ENCODE measurements at regions not wholly inside any gene's neighbourhood (a gene's known extent, or its start where the extent isn't known, plus 50 kb on each side); places are given as distances from the start of the nearest gene placed in this dataset.

DNA sequence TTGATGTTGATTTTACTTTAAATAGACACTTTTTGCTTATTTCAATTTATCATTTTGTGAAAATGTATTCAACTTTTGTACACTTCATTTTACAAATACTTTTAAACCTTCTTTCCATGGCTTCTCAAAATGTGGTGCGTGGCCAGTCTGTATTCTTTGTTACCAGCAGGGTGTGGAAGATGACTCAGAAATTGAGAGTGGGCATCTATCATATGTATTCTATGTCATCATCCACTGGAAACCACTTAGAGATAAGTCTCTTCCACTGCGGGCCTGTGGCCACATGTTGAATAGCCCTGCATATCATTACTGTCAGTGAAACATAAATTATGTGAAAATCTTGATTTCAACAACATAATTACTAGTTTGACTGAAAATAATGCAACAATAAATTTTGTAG is 52.6 kb upstream of the MC3R start:
- no peak overlapping the region for H3K27ac Mint-ChIP-seq
- Histone ChIP-seq H3K4me2 (replicated peaks; ENCODE audit: extremely low read depth, low read length, poor library complexity, severe bottlenecking) (no peak overlapping the region), H3K4me3 (replicated peaks in 1 of 3; ENCODE audit: low read depth in 2 of 3, low read length in 3 of 3) (no peak overlapping the region), H3K27me3 (ENCODE audit: control insufficient read depth in 2 of 2, insufficient read depth in 2 of 2, low read length in 2 of 2) (no peaks in the 10 kb centered on the region), H2AFZ (ENCODE audit: insufficient read depth, low read depth, low read length, poor library complexity, severe bottlenecking) (no peak overlapping the region), H3K36me3 (replicated peaks in 1 of 2; ENCODE audit: control insufficient read depth in 1 of 2, insufficient read depth in 2 of 2, low read length in 2 of 2) (no peaks in the 10 kb centered on the region), H3K4me1 (ENCODE audit: control insufficient read depth in 1 of 2, insufficient read depth in 2 of 2, low read length in 2 of 2) (no peaks in the 10 kb centered on the region), H3K9ac (ENCODE audit: insufficient read depth, low read length, poor library complexity, severe bottlenecking) (no peak overlapping the region), H4K20me1 (ENCODE audit: insufficient read depth, low read length) (no peaks in the 10 kb centered on the region), H3K79me2 (ENCODE audit: insufficient read depth, low read length) (no peaks in the 10 kb centered on the region), H3K27ac (ENCODE audit: low read depth in 1 of 2, low read length in 2 of 2) (no peak overlapping the region), H3K9me3 (replicated peaks in 1 of 2; ENCODE audit: control insufficient read depth in 1 of 2, insufficient read depth in 1 of 2, low read length in 2 of 2) (peaks cover 18 to 21% of the 10 kb centered on the region in 2 donors)
- no CpG with 5 or more reads among the region's 2 CpGs for WGBS (ENCODE audit: insufficient coverage)
- no peak for DNase-seq
- H3K4me1 Mint-ChIP-seq, result no peaks in the 10 kb centered on the region
- H3K36me3 Mint-ChIP-seq, result no peaks in the 10 kb centered on the region
- H3K4me3 Mint-ChIP-seq, result no peak overlapping the region
- H3K9me3 Mint-ChIP-seq, result peaks cover 12 to 20% (median 16%) of the 10 kb centered on the region in 7 donors
- TF ChIP-seq, protein P1, sequence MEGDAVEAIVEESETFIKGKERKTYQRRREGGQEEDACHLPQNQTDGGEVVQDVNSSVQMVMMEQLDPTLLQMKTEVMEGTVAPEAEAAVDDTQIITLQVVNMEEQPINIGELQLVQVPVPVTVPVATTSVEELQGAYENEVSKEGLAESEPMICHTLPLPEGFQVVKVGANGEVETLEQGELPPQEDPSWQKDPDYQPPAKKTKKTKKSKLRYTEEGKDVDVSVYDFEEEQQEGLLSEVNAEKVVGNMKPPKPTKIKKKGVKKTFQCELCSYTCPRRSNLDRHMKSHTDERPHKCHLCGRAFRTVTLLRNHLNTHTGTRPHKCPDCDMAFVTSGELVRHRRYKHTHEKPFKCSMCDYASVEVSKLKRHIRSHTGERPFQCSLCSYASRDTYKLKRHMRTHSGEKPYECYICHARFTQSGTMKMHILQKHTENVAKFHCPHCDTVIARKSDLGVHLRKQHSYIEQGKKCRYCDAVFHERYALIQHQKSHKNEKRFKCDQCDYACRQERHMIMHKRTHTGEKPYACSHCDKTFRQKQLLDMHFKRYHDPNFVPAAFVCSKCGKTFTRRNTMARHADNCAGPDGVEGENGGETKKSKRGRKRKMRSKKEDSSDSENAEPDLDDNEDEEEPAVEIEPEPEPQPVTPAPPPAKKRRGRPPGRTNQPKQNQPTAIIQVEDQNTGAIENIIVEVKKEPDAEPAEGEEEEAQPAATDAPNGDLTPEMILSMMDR (IDR thresholded peaks at IDR 0.05), result no peak
- intact Hi-C loops (cut with micrococcal nuclease), result no loop called here
- H3K27me3 Mint-ChIP-seq (ENCODE audit: low read depth in 3 of 3), result peaks cover 0 to 2% (median 1%) of the 10 kb centered on the region in 3 donors

Data from CD14-positive monocyte (primary cell).